Raji (cell line): ENCODE measurements at regions not wholly inside any gene's neighbourhood (a gene's known extent, or its start where the extent isn't known, plus 50 kb on each side); places are given as distances from the start of the nearest gene placed in this dataset.

Source experiments
- POLR2A ChIP-seq: IDR thresholded peaks from 2 replicates; pipeline ENCODE4 v1.6.1; 2011; ENCODE audit warnings: low read depth, low read length, control low read depth; ENCODE audit not compliant: insufficient read depth

GRCh38 chr13:89287381-89287780 is 1616.2 kb downstream of the SLITRK5 start:
- TF ChIP-seq POLR2A = no peak

DNA sequence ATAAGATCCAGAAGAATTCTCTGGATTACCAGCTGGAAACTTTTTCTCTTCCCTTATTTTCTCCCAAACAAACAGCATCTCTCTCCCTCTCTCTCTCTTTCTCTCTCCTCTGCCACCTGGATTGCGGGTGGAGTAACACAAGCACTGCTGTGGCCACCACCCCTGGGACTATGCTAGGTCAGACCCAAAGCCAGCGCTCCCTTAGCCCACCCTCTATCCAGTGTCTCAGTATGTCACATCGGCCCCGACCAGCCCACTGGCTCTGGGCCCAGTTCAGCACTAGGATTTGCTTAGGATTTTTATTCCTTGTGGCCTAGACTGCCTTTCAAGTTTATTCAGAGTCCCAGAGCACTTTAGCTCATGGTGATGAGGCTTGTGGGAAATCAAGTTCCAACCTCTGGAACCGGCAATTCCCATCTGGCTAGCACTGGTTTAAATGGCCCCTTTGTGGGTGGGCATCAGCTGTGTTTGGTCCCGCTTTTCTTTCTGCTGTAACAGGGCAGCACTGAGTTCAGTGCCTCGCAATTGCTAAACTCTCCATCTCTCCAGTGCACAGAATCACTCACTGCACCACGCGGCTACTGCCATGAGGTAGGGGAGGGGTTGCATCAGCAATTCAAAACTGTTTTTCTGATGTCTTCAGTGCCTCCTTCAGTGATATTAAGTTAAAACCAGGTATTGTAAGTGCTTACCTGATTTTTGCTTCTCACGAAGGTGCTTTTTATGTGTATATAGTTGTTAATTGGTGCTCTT is 1623.1 kb downstream of the SLITRK5 start:
- no peak for TF ChIP-seq POLR2A

- TF ChIP-seq POLR2A = no peak
Observed at GRCh38 chr13:89307278-89307677, 1636.1 kb downstream of the SLITRK5 start.

DNA sequence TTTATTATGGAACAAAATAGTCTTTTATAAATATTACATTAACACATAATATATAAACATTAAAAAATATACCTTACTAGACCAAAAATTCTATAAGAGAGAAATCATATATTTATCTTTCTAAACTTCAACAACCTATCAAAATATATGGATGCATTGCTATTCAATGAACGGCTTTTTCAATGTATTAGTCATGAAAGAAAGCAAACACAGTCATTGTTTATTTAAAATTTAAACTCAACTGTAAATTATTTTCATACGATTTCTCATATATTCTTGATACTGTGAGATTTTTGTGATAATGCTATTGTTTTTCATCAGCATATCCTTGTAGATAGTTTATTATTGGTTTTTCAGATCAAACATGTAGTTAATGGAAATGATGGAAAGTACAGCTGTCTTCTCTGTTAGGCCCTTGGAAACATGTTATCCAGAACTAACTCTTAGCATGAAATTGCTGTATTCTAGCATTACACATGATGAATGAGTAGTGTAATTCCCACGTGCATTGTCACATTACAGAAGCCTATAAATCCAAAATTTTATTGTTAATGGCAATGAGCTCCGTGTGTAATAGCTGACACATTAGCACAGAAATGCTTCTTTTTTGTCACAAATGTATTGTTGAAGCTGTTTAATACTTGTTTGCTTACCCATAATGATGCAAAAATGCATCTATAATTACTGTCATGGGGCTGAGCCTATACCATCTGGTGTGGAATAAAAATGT is 1639.9 kb downstream of the SLITRK5 start:
- TF ChIP-seq POLR2A = no peak

DNA sequence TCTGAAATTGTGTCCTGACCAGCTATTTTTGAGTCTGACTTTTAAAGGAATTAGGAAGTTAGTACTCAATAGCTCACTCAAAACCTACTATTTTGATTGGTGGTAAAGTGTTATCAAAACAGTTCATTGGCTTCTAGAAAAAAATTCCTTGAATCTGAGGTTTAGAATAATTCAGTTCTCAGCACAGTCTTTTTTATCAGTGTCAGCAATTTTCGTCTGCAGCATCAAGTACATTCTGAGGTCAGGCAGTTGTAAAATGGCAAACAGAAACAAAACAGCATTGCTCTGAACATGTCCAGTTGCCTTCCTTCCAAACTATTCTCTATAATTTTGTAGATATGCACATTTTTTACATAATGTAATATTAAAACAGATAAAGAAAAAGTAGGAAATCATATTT is 1644.1 kb downstream of the SLITRK5 start:
- no peak for TF ChIP-seq POLR2A

DNA sequence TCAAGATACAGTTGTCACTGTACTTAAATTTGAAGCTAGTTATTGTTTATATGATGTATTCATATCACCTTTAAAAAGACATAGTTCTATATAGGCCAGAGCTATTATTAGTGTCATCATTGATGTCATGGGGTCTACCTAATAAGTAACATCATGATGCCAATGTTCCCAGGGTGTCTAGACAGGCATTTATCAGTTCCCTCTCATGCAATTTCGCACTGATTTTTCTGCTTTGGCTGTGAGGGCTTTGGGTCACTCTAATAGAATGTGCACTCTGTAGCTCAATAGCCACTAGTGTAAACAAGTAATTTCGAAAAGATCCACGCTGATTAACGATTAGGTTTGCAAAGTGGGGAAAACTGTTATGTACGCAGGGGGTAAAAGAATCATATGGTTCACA is 1651.3 kb downstream of the SLITRK5 start:
- TF ChIP-seq POLR2A = no peak

GRCh38 chr13:89324582-89324981 is 1653.4 kb downstream of the SLITRK5 start:
- TF ChIP-seq POLR2A = no peak

DNA sequence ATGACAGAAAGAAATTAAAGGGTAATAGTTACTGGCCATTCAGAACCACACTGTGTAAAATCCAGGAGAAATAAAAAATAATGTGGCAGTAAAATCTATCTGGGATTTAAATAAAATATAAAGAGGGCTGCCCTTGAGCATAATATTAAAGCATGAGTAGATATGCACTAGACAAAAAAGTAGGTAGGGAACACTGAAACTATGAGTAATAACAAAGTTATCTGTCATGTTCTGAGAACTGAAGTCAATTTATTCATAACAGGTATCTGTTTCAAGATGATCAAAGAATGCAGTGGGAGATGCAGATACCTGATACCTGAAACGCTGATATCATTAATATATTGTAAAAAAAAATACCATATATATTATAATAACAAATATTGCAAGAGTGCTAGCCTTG is 1672.0 kb downstream of the SLITRK5 start:
- no peak for TF ChIP-seq POLR2A

- TF ChIP-seq POLR2A = no peak
Observed at GRCh38 chr13:89352384-89352783, 1681.2 kb downstream of the SLITRK5 start.

GRCh38 chr13:89361909-89362308 is 1690.7 kb downstream of the SLITRK5 start:
- no peak for TF ChIP-seq POLR2A

DNA sequence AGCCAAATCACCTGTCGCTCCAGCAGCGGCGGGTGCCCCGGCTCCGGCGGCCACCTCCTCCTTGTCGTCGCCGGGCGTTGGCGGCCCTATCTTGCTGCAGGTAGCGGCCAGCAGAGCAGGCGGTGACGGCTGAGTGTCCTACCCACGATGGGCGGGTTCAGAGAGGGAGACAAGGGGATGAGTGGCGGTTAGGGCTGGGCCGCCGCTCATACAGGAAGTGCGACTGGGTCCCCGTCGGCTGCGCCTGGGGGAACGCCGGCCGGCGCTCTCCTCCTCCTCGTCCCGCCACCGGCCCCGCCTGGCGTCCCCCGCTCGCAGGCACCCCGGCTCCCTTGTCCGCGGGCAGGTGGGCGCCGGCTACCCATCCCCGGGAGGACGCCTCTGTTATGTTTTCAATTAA is 1692.0 kb downstream of the SLITRK5 start:
- TF ChIP-seq POLR2A = no peak

- TF ChIP-seq POLR2A = no peak
Observed at GRCh38 chr13:89372193-89372592, 1701.0 kb downstream of the SLITRK5 start.

DNA sequence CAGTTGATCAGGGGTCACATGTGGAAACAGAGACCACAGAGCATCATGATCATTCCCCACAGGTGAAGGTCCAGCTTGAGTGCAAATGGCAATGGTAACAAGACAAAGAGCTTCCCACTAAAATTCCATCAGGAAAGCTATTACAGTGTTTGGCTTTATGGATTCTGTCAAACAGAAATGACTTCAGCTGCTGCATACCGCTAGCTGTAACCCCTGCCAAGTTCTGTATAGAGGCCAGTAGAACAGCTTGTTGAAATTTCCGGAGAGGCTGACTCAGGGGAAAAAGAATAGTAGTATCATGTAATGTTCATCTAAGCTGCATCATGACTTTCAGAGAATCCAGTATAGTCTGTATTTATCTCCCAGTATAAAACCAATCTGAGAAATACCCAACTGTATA is 1704.7 kb downstream of the SLITRK5 start:
- no peak for TF ChIP-seq POLR2A

DNA sequence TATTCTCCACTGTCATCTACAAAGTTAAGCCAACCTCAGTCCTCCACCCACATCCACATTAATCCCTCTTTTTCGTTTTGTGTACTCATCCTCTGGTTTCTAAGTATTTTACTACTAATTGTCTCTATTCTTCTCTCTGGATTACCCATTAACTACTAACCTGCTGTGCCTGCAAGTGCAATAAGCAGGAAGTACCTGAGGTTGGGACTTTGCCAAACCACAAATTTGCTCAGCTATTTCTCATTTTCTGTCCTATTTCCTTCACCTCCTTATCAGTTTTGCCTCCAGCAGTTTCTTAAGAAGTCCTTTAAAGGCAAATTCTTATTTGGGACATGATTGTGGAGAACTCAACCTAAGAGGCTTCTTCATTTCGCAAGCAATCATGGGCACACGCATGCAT is 1708.9 kb downstream of the SLITRK5 start:
- TF ChIP-seq POLR2A = no peak

DNA sequence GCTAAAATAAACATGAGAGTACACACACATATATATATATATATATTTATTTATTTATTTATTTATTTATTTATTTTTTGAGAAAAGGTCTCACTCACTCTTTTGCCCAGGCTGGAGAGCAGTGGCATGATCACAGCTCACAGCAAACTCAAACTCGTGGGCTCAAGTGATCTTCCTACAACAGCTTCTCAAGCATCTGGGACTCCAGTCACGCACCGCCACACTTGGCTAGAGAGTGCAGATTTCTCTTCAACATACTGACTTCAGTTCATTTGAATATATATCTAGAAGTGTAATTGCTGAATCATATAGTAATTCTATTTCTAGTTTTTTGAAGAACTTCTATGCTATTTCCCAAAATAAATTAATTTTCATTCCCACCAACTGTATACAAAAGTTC is 1711.8 kb downstream of the SLITRK5 start:
- no peak for TF ChIP-seq POLR2A

GRCh38 chr13:89383891-89384290 is 1712.7 kb downstream of the SLITRK5 start:
- no peak for TF ChIP-seq POLR2A
